ENCODE measurements at regions not wholly inside any gene's neighbourhood (a gene's known extent, or its start where the extent isn't known, plus 50 kb on each side); places are given as distances from the start of the nearest gene placed in this dataset.
"Not testable (repeated sequence)": the region's sequence is repeated elsewhere in the genome, so short reads cannot be mapped to it uniquely, and the experiment has no call there.

GRCh38 chr7:26085771-26086170 is 66.2 kb upstream of the NFE2L3 start:
- Histone ChIP-seq H3K36me3 (ENCODE audit: control insufficient read depth, insufficient read depth, low read length) (no peaks in the 10 kb centered on the region), H3K27ac (ENCODE audit: insufficient read depth, low read depth, low read length, poor library complexity, severe bottlenecking) (no peak overlapping the region), H3K4me1 (ENCODE audit: control insufficient read depth, insufficient read depth, low read length) (peaks cover 6% of the 10 kb centered on the region), H3K9me3 (ENCODE audit: control insufficient read depth, low read length) (no peaks in the 10 kb centered on the region), H3K27me3 (ENCODE audit: control insufficient read depth, insufficient read depth, low read length, poor library complexity, severe bottlenecking) (no peaks in the 10 kb centered on the region), H3K4me3 (ENCODE audit: insufficient read depth, low read depth, low read length) (no peak overlapping the region)
- 95 to 98% methylated on average over 7 of the region's 7 CpGs for WGBS, 2 experiments

DNA sequence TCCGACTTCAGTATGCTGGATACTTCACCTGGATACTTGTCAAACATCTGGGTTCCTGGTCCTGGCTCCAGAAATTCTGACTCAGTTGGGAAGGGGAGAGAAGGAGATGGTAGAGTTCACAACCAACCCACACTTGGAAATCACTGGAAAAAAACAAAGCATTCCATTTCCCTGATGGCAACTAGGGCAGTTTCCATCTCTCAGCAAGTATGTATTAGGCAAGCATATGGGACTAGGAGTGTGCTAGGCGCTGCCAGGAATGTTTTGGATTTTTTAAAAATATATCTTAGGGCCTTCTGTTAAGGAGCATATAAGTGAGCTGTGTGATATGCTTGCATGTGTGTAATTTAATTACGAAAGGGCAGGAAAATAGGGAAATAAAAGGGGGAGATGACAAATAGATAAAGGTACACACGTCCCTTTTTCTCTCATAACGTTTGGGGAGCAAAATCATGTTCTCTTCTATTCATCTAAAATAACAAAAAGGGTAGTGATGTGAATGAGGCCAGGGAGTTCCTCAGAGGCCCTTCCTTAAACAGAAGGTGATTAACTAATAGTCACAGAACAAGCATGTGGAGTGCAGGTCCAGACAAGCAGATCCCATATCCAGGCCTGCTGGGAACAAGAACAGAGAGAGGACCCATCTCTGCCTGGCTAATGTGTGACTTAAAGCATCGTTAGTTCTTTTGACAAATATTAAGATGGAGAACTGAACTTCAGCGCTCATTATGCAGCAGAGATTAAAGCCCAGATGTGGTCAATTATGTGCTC is 64.5 kb upstream of the NFE2L3 start:
- WGBS, 2 experiments: 93% methylated on average over 5 to 7 of the region's 7 CpGs
- Histone ChIP-seq H3K27me3 (ENCODE audit: control insufficient read depth, insufficient read depth, low read length, poor library complexity, severe bottlenecking) (no peaks in the 10 kb centered on the region), H3K4me1 (ENCODE audit: control insufficient read depth, insufficient read depth, low read length) (peaks cover 3% of the 10 kb centered on the region), H3K36me3 (ENCODE audit: control insufficient read depth, insufficient read depth, low read length) (no peaks in the 10 kb centered on the region), H3K9me3 (ENCODE audit: control insufficient read depth, low read length) (no peaks in the 10 kb centered on the region), H3K4me3 (ENCODE audit: insufficient read depth, low read depth, low read length) (no peak overlapping the region), H3K27ac (ENCODE audit: insufficient read depth, low read depth, low read length, poor library complexity, severe bottlenecking) (no peak overlapping the region)

DNA sequence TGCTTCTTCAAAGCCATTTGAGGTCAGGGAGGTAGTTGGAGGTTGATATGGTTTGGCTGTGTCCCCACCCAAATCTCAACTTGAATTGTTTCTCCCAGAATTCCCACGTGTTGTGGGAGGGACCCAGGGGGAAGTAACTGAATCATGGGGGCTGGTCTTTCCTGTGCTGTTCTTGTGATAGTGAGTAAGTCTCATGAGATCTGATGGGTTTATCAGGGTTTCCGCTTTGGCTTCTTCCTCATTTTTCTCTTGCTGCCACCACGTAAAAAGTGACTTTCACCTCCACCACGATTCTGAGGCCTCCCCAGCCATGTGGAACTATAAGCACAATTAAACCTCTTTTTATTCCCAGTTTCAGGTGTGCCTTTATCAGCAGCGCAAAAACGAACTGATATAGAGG is 62.5 kb upstream of the NFE2L3 start:
- not testable (repeated sequence) for H3K9me3 ChIP-seq (ENCODE audit: control insufficient read depth, low read length); H3K27me3 ChIP-seq (ENCODE audit: control insufficient read depth, insufficient read depth, low read length, poor library complexity, severe bottlenecking); H3K4me3 ChIP-seq (ENCODE audit: insufficient read depth, low read depth, low read length); H3K4me1 ChIP-seq (ENCODE audit: control insufficient read depth, insufficient read depth, low read length); H3K27ac ChIP-seq (ENCODE audit: insufficient read depth, low read depth, low read length, poor library complexity, severe bottlenecking); H3K36me3 ChIP-seq (ENCODE audit: control insufficient read depth, insufficient read depth, low read length)
- 93 to 98% methylated on average over 6 of the region's 6 CpGs for WGBS, 2 experiments

- peaks cover 3% of the 10 kb centered on the region for H3K4me1 ChIP-seq (ENCODE audit: control insufficient read depth, insufficient read depth, low read length)
- no peak overlapping the region for H3K27ac ChIP-seq (ENCODE audit: insufficient read depth, low read depth, low read length, poor library complexity, severe bottlenecking)
- H3K4me3 ChIP-seq (ENCODE audit: insufficient read depth, low read depth, low read length): no peak overlapping the region
- no peaks in the 10 kb centered on the region for H3K9me3 ChIP-seq (ENCODE audit: control insufficient read depth, low read length)
- 15 to 34% methylated on average over 5 of the region's 6 CpGs for WGBS, 2 experiments
- H3K36me3 ChIP-seq (ENCODE audit: control insufficient read depth, insufficient read depth, low read length): no peaks in the 10 kb centered on the region
- no peaks in the 10 kb centered on the region for H3K27me3 ChIP-seq (ENCODE audit: control insufficient read depth, insufficient read depth, low read length, poor library complexity, severe bottlenecking)
These were observed 61.0 kb upstream of the NFE2L3 start for GRCh38 chr7:26090927-26091519.

GRCh38 chr7:26091933-26092332 is 60.1 kb upstream of the NFE2L3 start:
- Histone ChIP-seq H3K4me3 (ENCODE audit: insufficient read depth, low read depth, low read length) (no peak overlapping the region), H3K36me3 (ENCODE audit: control insufficient read depth, insufficient read depth, low read length) (no peaks in the 10 kb centered on the region), H3K27me3 (ENCODE audit: control insufficient read depth, insufficient read depth, low read length, poor library complexity, severe bottlenecking) (no peaks in the 10 kb centered on the region), H3K4me1 (ENCODE audit: control insufficient read depth, insufficient read depth, low read length) (peaks cover 3% of the 10 kb centered on the region), H3K27ac (ENCODE audit: insufficient read depth, low read depth, low read length, poor library complexity, severe bottlenecking) (no peak overlapping the region), H3K9me3 (ENCODE audit: control insufficient read depth, low read length) (no peaks in the 10 kb centered on the region)
- WGBS, 2 experiments: 74 to 83% methylated on average over 4 of the region's 4 CpGs

DNA sequence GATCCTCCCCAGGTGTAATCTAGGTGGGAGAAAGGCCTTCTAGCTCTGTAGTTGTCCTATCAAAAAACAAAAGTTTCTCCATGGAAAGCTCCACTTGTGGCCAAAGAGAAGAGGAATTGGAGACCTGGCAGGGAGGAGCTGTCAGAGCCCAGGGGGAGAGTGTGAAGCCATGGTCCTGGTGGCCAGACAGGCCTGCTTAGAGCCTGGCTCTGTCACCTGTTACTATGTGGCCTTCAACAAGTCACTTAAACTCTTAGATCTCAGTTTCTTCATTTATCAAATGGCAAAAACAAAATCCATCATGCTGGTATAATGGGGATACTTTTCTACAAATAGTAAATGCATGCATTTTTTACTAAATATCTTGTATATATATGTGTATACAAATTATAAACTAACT is 59.0 kb upstream of the NFE2L3 start:
- no peak overlapping the region for H3K4me3 ChIP-seq (ENCODE audit: insufficient read depth, low read depth, low read length)
- H3K4me1 ChIP-seq (ENCODE audit: control insufficient read depth, insufficient read depth, low read length): peaks cover 3% of the 10 kb centered on the region
- no peak overlapping the region for H3K27ac ChIP-seq (ENCODE audit: insufficient read depth, low read depth, low read length, poor library complexity, severe bottlenecking)
- no peaks in the 10 kb centered on the region for H3K27me3 ChIP-seq (ENCODE audit: control insufficient read depth, insufficient read depth, low read length, poor library complexity, severe bottlenecking)
- H3K36me3 ChIP-seq (ENCODE audit: control insufficient read depth, insufficient read depth, low read length): no peaks in the 10 kb centered on the region
- no peaks in the 10 kb centered on the region for H3K9me3 ChIP-seq (ENCODE audit: control insufficient read depth, low read length)

DNA sequence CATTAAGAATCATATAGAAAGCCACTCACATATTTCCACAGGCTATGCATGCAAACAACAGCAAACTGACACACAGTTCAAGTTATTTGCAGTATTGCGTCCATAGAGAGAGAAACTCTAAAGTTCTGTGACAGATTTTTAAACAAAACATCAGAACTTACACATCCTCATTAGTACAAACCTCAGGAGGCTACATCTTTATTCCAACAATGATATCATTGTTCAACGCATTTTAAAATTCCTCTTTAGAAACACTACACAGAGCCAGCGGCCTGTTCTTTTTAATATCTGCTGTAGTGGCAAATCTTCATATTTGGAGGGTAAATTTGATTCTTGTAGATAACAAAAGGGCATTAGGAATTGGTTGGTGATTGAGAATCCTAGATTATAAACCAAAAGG is 55.9 kb upstream of the NFE2L3 start:
- 95 to 96% methylated on average over 3 of the region's 3 CpGs for WGBS, 2 experiments

GRCh38 chr7:26097837-26098668 is 53.9 kb upstream of the NFE2L3 start:
- Histone ChIP-seq H3K4me3 (ENCODE audit: insufficient read depth, low read depth, low read length) (no peak overlapping the region), H3K4me1 (ENCODE audit: control insufficient read depth, insufficient read depth, low read length) (peaks cover 15% of the 10 kb centered on the region), H3K9me3 (ENCODE audit: control insufficient read depth, low read length) (no peaks in the 10 kb centered on the region), H3K36me3 (ENCODE audit: control insufficient read depth, insufficient read depth, low read length) (no peaks in the 10 kb centered on the region), H3K27me3 (ENCODE audit: control insufficient read depth, insufficient read depth, low read length, poor library complexity, severe bottlenecking) (no peaks in the 10 kb centered on the region), H3K27ac (ENCODE audit: insufficient read depth, low read depth, low read length, poor library complexity, severe bottlenecking) (no peak overlapping the region)
- WGBS, 2 experiments: 93 to 94% methylated on average over 7 of the region's 7 CpGs

More for the DNA sequence above, 55.9 kb upstream of the NFE2L3 start:
- Histone ChIP-seq H3K9me3 (ENCODE audit: control insufficient read depth, low read length) (no peaks in the 10 kb centered on the region), H3K4me3 (ENCODE audit: insufficient read depth, low read depth, low read length) (no peak overlapping the region), H3K27me3 (ENCODE audit: control insufficient read depth, insufficient read depth, low read length, poor library complexity, severe bottlenecking) (no peaks in the 10 kb centered on the region), H3K27ac (ENCODE audit: insufficient read depth, low read depth, low read length, poor library complexity, severe bottlenecking) (no peak overlapping the region), H3K36me3 (ENCODE audit: control insufficient read depth, insufficient read depth, low read length) (no peaks in the 10 kb centered on the region), H3K4me1 (ENCODE audit: control insufficient read depth, insufficient read depth, low read length) (peaks cover 4% of the 10 kb centered on the region)

- Histone ChIP-seq H3K27me3 (ENCODE audit: control insufficient read depth, insufficient read depth, low read length, poor library complexity, severe bottlenecking) (no peaks in the 10 kb centered on the region), H3K27ac (ENCODE audit: insufficient read depth, low read depth, low read length, poor library complexity, severe bottlenecking) (no peak overlapping the region), H3K9me3 (ENCODE audit: control insufficient read depth, low read length) (no peaks in the 10 kb centered on the region), H3K4me3 (ENCODE audit: insufficient read depth, low read depth, low read length) (no peak overlapping the region), H3K4me1 (ENCODE audit: control insufficient read depth, insufficient read depth, low read length) (peaks cover 19% of the 10 kb centered on the region), H3K36me3 (ENCODE audit: control insufficient read depth, insufficient read depth, low read length) (no peaks in the 10 kb centered on the region)
- WGBS, 2 experiments: 87 to 92% methylated on average over 7 of the region's 7 CpGs
These were observed 52.8 kb upstream of the NFE2L3 start for GRCh38 chr7:26099236-26099635.
